Peyer's patch (tissue), 4 donors: ENCODE measurements at regions not wholly inside any gene's neighbourhood (a gene's known extent, or its start where the extent isn't known, plus 50 kb on each side); places are given as distances from the start of the nearest gene placed in this dataset.

Experiments used
- POLR2A ChIP-seq, 2 donors: fragments of 450-650 bp; IDR thresholded peaks; one replicate each; pipeline ENCODE4 v1.5.1; 2017; ENCODE audit warnings: antibody characterized with exemption in 2 of 2, mild to moderate bottlenecking in 2 of 2, moderate library complexity in 2 of 2
- TF ChIP-seq, protein P1 (sequence below), 6 experiments: fragments of 450-650 bp in 4 of 6; fragments of 200-600 bp in 2 of 6; sonication (generic) in 1 of 6; IDR thresholded peaks; one replicate each; pipeline ENCODE4 v1.5.1; 2017 to 2019; ENCODE audit warnings: antibody characterized with exemption in 6 of 6, mild to moderate bottlenecking in 3 of 6, moderate library complexity in 1 of 6

DNA sequence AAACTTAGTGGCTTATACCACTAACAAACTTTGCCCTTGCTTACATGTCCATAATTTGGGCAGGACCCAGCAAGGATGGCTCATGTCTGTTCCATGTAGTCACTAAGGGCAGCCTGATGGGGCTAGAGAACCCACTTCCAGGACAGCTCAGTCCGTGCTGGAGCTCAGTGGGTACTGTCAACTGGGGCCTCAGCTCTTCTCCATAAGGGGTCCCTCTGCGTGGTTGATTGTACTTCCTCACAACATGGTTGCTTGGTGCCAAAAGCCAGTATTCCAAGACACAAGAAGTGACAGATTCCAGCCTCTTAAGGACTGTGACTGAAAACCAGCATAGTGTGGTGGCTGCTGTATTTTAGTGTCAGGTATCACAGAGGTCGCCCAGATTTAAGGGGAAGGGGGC, 675.2 kb downstream of the TBC1D22A start:
- TF ChIP-seq POLR2A (IDR thresholded peaks at IDR 0.05) = no peak
- TF ChIP-seq, protein P1, sequence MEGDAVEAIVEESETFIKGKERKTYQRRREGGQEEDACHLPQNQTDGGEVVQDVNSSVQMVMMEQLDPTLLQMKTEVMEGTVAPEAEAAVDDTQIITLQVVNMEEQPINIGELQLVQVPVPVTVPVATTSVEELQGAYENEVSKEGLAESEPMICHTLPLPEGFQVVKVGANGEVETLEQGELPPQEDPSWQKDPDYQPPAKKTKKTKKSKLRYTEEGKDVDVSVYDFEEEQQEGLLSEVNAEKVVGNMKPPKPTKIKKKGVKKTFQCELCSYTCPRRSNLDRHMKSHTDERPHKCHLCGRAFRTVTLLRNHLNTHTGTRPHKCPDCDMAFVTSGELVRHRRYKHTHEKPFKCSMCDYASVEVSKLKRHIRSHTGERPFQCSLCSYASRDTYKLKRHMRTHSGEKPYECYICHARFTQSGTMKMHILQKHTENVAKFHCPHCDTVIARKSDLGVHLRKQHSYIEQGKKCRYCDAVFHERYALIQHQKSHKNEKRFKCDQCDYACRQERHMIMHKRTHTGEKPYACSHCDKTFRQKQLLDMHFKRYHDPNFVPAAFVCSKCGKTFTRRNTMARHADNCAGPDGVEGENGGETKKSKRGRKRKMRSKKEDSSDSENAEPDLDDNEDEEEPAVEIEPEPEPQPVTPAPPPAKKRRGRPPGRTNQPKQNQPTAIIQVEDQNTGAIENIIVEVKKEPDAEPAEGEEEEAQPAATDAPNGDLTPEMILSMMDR (IDR thresholded peaks at IDR 0.05) = no peak
